Neural cell (in vitro differentiated cells): ENCODE measurements at regions not wholly inside any gene's neighbourhood (a gene's known extent, or its start where the extent isn't known, plus 50 kb on each side); places are given as distances from the start of the nearest gene placed in this dataset.
"Not testable (repeated sequence)": the region's sequence is repeated elsewhere in the genome, so short reads cannot be mapped to it uniquely, and the experiment has no call there.

ENCODE experiments used
- H2AFZ ChIP-seq: fragments of 200-600, 300-800 bp; sonication (generic), shearing (Covaris generic); 2 replicates; pipeline ENCODE4 v1.6.0; 2014; ENCODE audit warnings: low read depth, mild to moderate bottlenecking, antibody characterized with exemption, low read length, moderate library complexity
- H3F3A ChIP-seq: fragments of 200-600 bp; shearing (Covaris generic); 2 replicates; pipeline ENCODE4 v1.6.1; 2016; ENCODE audit warnings: mild to moderate bottlenecking, moderate library complexity, mixed read lengths, antibody characterized with exemption, low read length; ENCODE audit not compliant: insufficient read depth, poor library complexity, severe bottlenecking
- H3K27ac ChIP-seq: fragments of 200-600, 300-800 bp; sonication (generic), shearing (Covaris generic); 2 replicates; pipeline ENCODE4 v1.5.1; 2014; ENCODE audit warnings: mild to moderate bottlenecking, low read length, moderate library complexity
- H3K27me3 ChIP-seq: fragments of 300-800, 200-600 bp; sonication (generic), shearing (Covaris generic); 2 replicates; pipeline ENCODE4 v1.6.0; 2014; ENCODE audit warnings: mild to moderate bottlenecking, low read depth, low read length, moderate library complexity; ENCODE audit not compliant: insufficient read depth
- H3K36me3 ChIP-seq: fragments of 300-800, 200-600 bp; sonication (generic), shearing (Covaris generic); 2 replicates; pipeline ENCODE4 v1.5.1; 2014; ENCODE audit warnings: mild to moderate bottlenecking, antibody characterized with exemption, low read length, moderate library complexity; ENCODE audit not compliant: insufficient read depth
- H3K4me2 ChIP-seq: fragments of 300-800, 200-600 bp; sonication (generic), shearing (Covaris generic); 2 replicates; pipeline ENCODE4 v1.6.0; 2014; ENCODE audit warnings: mild to moderate bottlenecking, low read length
- H3K4me3 ChIP-seq: fragments of 300-800, 200-600 bp; sonication (generic), shearing (Covaris generic); 2 replicates; pipeline ENCODE4 v1.5.1; 2014; ENCODE audit warnings: mild to moderate bottlenecking, low read length, moderate library complexity
- H3K79me2 ChIP-seq: fragments of 200-600 bp; shearing (Covaris generic); replicated peaks from 2 replicates; pipeline ENCODE4 v1.6.0; 2014; ENCODE audit warnings: mild to moderate bottlenecking, low read length, moderate library complexity; ENCODE audit not compliant: insufficient read depth
- H3K9ac ChIP-seq: fragments of 300-800, 200-600 bp; sonication (generic), shearing (Covaris generic); 2 replicates; pipeline ENCODE4 v1.6.1; 2016; ENCODE audit warnings: mild to moderate bottlenecking, low read length, mixed read lengths
- H3K9me2 ChIP-seq: fragments of 200-600 bp; shearing (Covaris generic); 2 replicates; pipeline ENCODE4 v1.6.1; 2016; ENCODE audit warnings: mild to moderate bottlenecking, low read length, mixed read lengths; ENCODE audit not compliant: insufficient read depth
- H3K9me3 ChIP-seq: fragments of 200-600, 300-800 bp; sonication (generic), shearing (Covaris generic); 2 replicates; pipeline ENCODE4 v1.6.1; 2016; ENCODE audit warnings: mild to moderate bottlenecking, mixed run types, low read length, moderate library complexity, mixed read lengths
- H4K20me1 ChIP-seq: fragments of 200-600 bp; shearing (Covaris generic); 2 replicates; pipeline ENCODE4 v1.6.1; 2016; ENCODE audit warnings: mild to moderate bottlenecking, mixed run types; ENCODE audit not compliant: insufficient read depth
- EP300 ChIP-seq: fragments of 450-650 bp; conservative IDR thresholded peaks from 2 replicates; pipeline ENCODE4 v1.6.1; 2014; ENCODE audit warnings: antibody characterized with exemption, mild to moderate bottlenecking, moderate library complexity; ENCODE audit not compliant: poor library complexity, severe bottlenecking
- EZH2 ChIP-seq: fragments of 200-600, 300-800 bp; shearing (Covaris generic), sonication (generic); IDR thresholded peaks from 2 replicates; pipeline ENCODE4 v1.6.1; 2014; ENCODE audit warnings: antibody characterized with exemption, low read length, borderline replicate concordance, mild to moderate bottlenecking; ENCODE audit not compliant: insufficient read depth, poor library complexity, severe bottlenecking
- MXI1 ChIP-seq: fragments of 450-650 bp; conservative IDR thresholded peaks from 2 replicates; pipeline ENCODE4 v1.6.1; 2014; ENCODE audit warnings: antibody characterized with exemption, mild to moderate bottlenecking; ENCODE audit not compliant: poor library complexity, severe bottlenecking
- POLR2AphosphoS5 ChIP-seq: IDR thresholded peaks from 2 replicates; pipeline ENCODE4 v1.6.1; 2012
- RAD21 ChIP-seq: fragments of 450-650 bp; conservative IDR thresholded peaks from 2 replicates; pipeline ENCODE4 v1.6.1; 2014; ENCODE audit warnings: antibody characterized with exemption, mild to moderate bottlenecking, moderate library complexity
- SMC3 ChIP-seq: fragments of 450-650 bp; conservative IDR thresholded peaks from 2 replicates; pipeline ENCODE4 v1.6.1; 2014; ENCODE audit warnings: antibody characterized with exemption, mild to moderate bottlenecking, moderate library complexity; ENCODE audit not compliant: poor library complexity
- TAF1 ChIP-seq: IDR thresholded peaks from 2 replicates; pipeline ENCODE4 v1.6.1; 2012; ENCODE audit warnings: low read depth
- TF ChIP-seq, protein P1 (sequence below): IDR thresholded peaks from 2 replicates; pipeline ENCODE4 v1.6.1; 2012; ENCODE audit warnings: borderline replicate concordance
- TF ChIP-seq, protein P2 (sequence below): fragments of 450-650 bp; IDR thresholded peaks from 2 replicates; pipeline ENCODE4 v1.5.1; 2014; ENCODE audit warnings: antibody characterized with exemption, mild to moderate bottlenecking, moderate library complexity; ENCODE audit not compliant: poor library complexity, severe bottlenecking

DNA sequence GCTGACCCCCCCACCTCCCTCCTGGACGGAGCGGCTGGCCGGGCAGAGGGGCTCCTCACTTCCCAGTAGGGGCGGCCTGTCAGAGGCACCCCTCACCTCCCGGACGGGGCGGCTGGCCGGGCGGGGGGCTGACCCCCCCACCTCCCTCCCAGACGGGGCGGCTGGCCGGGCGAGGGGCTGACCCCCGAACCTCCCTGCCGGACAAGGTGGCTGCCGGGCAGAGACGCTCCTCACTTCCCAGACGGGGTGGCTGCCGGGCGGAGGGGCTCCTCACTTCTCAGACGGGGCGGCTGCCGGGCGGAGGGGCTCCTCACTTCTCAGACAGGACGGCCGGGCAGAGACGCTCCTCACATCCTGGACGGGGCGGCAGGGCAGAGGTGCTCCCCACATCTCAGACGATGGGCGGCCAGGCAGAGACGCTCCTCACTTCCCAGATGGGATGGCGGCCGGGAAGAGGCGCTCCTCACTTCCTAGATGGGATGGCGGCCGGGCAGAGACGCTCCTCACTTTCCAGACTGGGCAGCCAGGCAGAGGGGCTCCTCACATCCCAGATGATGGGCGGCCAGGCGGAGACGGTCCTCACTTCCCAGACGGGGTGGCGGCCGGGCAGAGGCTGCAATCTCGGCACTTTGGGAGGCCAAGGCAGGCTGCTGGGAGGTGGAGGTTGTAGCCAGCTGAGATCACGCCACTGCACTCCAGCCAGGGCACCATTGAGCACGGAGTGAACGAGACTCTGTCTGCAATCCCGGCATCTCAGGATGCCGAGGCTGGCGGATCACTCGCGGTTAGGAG, 66.2 kb upstream of the PAPPA2 start:
- H3K9me3 ChIP-seq, H3K4me2 ChIP-seq, H3K27ac ChIP-seq, H3K79me2 ChIP-seq, H4K20me1 ChIP-seq, H2AFZ ChIP-seq, H3K36me3 ChIP-seq, H3K9me2 ChIP-seq, H3K27me3 ChIP-seq, H3K9ac ChIP-seq, H3K4me3 ChIP-seq, H3F3A ChIP-seq: not testable (repeated sequence)

DNA sequence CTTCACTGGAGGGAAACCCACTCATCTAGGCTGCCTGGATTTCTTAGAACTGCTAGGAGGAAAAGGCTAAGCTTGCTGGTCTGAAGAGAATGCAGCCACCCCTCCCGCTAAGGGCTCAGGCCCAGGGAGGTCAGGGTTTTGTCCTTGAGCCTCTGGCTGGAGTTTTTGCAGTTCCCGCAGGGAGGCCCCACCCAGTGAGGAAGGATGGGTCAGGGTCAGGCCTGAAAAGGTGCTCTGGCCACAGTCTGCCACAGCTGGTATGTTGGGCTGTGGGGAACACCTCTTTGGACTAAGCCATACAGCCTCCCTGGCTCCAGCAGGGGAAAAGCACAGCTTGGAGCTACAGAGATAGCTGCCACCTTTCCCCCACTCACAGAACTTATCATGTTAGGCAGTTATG, 71.4 kb upstream of the PAPPA2 start:
- H3K4me3 ChIP-seq: no peak overlapping the region
- H3K27me3 ChIP-seq: no peaks in the 10 kb centered on the region
- H3K36me3 ChIP-seq: no peaks in the 10 kb centered on the region
- H4K20me1 ChIP-seq: no peaks in the 10 kb centered on the region
- no peak overlapping the region for H2AFZ ChIP-seq
- TF ChIP-seq, protein P1, sequence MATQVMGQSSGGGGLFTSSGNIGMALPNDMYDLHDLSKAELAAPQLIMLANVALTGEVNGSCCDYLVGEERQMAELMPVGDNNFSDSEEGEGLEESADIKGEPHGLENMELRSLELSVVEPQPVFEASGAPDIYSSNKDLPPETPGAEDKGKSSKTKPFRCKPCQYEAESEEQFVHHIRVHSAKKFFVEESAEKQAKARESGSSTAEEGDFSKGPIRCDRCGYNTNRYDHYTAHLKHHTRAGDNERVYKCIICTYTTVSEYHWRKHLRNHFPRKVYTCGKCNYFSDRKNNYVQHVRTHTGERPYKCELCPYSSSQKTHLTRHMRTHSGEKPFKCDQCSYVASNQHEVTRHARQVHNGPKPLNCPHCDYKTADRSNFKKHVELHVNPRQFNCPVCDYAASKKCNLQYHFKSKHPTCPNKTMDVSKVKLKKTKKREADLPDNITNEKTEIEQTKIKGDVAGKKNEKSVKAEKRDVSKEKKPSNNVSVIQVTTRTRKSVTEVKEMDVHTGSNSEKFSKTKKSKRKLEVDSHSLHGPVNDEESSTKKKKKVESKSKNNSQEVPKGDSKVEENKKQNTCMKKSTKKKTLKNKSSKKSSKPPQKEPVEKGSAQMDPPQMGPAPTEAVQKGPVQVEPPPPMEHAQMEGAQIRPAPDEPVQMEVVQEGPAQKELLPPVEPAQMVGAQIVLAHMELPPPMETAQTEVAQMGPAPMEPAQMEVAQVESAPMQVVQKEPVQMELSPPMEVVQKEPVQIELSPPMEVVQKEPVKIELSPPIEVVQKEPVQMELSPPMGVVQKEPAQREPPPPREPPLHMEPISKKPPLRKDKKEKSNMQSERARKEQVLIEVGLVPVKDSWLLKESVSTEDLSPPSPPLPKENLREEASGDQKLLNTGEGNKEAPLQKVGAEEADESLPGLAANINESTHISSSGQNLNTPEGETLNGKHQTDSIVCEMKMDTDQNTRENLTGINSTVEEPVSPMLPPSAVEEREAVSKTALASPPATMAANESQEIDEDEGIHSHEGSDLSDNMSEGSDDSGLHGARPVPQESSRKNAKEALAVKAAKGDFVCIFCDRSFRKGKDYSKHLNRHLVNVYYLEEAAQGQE: no peak
- TF ChIP-seq, protein P2, sequence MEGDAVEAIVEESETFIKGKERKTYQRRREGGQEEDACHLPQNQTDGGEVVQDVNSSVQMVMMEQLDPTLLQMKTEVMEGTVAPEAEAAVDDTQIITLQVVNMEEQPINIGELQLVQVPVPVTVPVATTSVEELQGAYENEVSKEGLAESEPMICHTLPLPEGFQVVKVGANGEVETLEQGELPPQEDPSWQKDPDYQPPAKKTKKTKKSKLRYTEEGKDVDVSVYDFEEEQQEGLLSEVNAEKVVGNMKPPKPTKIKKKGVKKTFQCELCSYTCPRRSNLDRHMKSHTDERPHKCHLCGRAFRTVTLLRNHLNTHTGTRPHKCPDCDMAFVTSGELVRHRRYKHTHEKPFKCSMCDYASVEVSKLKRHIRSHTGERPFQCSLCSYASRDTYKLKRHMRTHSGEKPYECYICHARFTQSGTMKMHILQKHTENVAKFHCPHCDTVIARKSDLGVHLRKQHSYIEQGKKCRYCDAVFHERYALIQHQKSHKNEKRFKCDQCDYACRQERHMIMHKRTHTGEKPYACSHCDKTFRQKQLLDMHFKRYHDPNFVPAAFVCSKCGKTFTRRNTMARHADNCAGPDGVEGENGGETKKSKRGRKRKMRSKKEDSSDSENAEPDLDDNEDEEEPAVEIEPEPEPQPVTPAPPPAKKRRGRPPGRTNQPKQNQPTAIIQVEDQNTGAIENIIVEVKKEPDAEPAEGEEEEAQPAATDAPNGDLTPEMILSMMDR: no peak
- TF ChIP-seq SMC3 (no peak), EP300 (no peak), TAF1 (no peak), RAD21 (no peak), POLR2AphosphoS5 (no peak), MXI1 (no peak), EZH2 (no peak)
- no peak overlapping the region for H3K4me2 ChIP-seq
- no peaks in the 10 kb centered on the region for H3K79me2 ChIP-seq
- no peak overlapping the region for H3K27ac ChIP-seq
- H3F3A ChIP-seq: no peaks in the 10 kb centered on the region
- H3K9me3 ChIP-seq: no peaks in the 10 kb centered on the region
- no peaks in the 10 kb centered on the region for H3K9me2 ChIP-seq
- no peak overlapping the region for H3K9ac ChIP-seq

DNA sequence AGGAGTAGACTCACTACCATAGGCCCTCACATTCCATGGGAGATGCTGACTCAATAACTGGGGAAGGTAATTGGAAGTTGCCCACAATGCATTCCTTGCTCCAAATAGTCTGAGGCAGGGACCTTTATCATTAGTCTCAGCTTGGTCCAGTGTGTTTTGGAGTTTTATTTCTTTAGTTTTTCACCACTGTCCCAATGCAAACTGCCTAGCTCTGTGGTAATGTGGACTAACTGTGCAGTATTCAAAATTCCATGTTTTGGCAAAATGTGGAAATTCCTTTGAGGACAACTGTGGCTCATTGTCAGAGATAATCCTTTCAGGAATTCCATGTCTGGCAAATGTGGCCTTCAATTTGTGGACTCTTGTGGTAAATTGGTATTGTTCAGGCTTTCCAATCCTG, 78.1 kb upstream of the PAPPA2 start:
- Histone ChIP-seq H3K79me2 (no peaks in the 10 kb centered on the region), H3K4me2 (no peak overlapping the region), H4K20me1 (no peaks in the 10 kb centered on the region), H3K27ac (no peak overlapping the region), H3K27me3 (no peaks in the 10 kb centered on the region), H3K9ac (no peak overlapping the region), H3K9me3 (no peaks in the 10 kb centered on the region), H3F3A (no peaks in the 10 kb centered on the region), H3K9me2 (no peaks in the 10 kb centered on the region), H2AFZ (no peak overlapping the region), H3K4me3 (no peak overlapping the region), H3K36me3 (no peaks in the 10 kb centered on the region)
- TF ChIP-seq EP300 (no peak), TAF1 (no peak), RAD21 (no peak), SMC3 (no peak), POLR2AphosphoS5 (no peak), EZH2 (no peak), MXI1 (no peak)
- TF ChIP-seq, protein P1: no peak
- TF ChIP-seq, protein P2: no peak
